Thyroid gland (tissue), 4 donors: ENCODE measurements at regions not wholly inside any gene's neighbourhood (a gene's known extent, or its start where the extent isn't known, plus 50 kb on each side); places are given as distances from the start of the nearest gene placed in this dataset.

Experiments
- CTCF ChIP-seq, 6 experiments: fragments of 200-600 bp in 3 of 6; fragments of 450-650 bp in 3 of 6; sonication (generic) in 3 of 6; IDR thresholded peaks; one replicate each; pipeline ENCODE4 v1.5.1; 2016 to 2019; ENCODE audit warnings: antibody characterized with exemption in 6 of 6, mild to moderate bottlenecking in 2 of 6, inconsistent platforms in 1 of 6, moderate library complexity in 1 of 6
- POLR2A ChIP-seq, 2 donors: fragments of 450-650 bp; IDR thresholded peaks; one replicate each; pipeline ENCODE4 v1.6.1; 2017; ENCODE audit warnings: antibody characterized with exemption in 2 of 2, mild to moderate bottlenecking in 2 of 2, moderate library complexity in 1 of 2

GRCh38 chr6:166019214-166019613 is 148.4 kb downstream of the TBXT start:
- TF ChIP-seq POLR2A (IDR thresholded peaks at IDR 0.05) (no peak), CTCF (IDR thresholded peaks at IDR 0.05) (no peak)
